H1 (cell line): ENCODE measurements at regions not wholly inside any gene's neighbourhood (a gene's known extent, or its start where the extent isn't known, plus 50 kb on each side); places are given as distances from the start of the nearest gene placed in this dataset.

ENCODE experiments used
- CTCF ChIA-PET: fragments of 300-600 bp; sonication (Branson Sonifier 250); formaldehyde crosslinking; loops from one replicate; lab custom pipeline; 2021; ENCODE audit not compliant: partially characterized antibody; lab: Charles Lee
- POLR2A ChIA-PET: fragments of 300-600 bp; sonication (Branson Sonifier 250); formaldehyde crosslinking; loops from one replicate; lab custom pipeline; 2021; ENCODE audit warnings: inconsistent platforms; ENCODE audit not compliant: partially characterized antibody; lab: Charles Lee
- DNase-seq, 2 experiments: peaks; one replicate each; pipeline versions ENCODE4 v3.0.0 to v3.0.0-alpha.2; 2010 to 2022; ENCODE audit warnings: low spot score in 2 of 2, low read depth in 1 of 2, mixed read lengths in 1 of 2
- FAIRE-seq: peaks from 2 replicates; lab custom pipeline; 2011; peaks lifted over from hg19 to GRCh38; lab: Jason Lieb, UNC
- H2AFZ ChIP-seq: 2 replicates; pipeline ENCODE4 v1.8.1; 2012; ENCODE audit warnings: low read length, inconsistent platforms
- H2AK5ac ChIP-seq: 2 replicates; pipeline ENCODE4 v1.6.1; 2013; ENCODE audit warnings: low read depth, low read length
- H2BK120ac ChIP-seq: replicated peaks from 2 replicates; pipeline ENCODE3; 2013; ENCODE audit warnings: low read depth, low read length, inconsistent platforms
- H2BK12ac ChIP-seq: 2 replicates; pipeline ENCODE4 v1.6.1; 2013; ENCODE audit warnings: low read depth, low read length
- H2BK15ac ChIP-seq: 2 replicates; pipeline ENCODE4 v1.6.1; 2013; ENCODE audit warnings: low read length
- H2BK20ac ChIP-seq: 2 replicates; pipeline ENCODE4 v1.6.1; 2013; ENCODE audit warnings: low read length
- H2BK5ac ChIP-seq: 2 replicates; pipeline ENCODE4 v1.6.1; 2013; ENCODE audit warnings: low read depth, low read length
- H3K14ac ChIP-seq: 2 replicates; pipeline ENCODE4 v1.6.1; 2013; ENCODE audit warnings: inconsistent platforms; ENCODE audit not compliant: insufficient read length
- H3K18ac ChIP-seq: 2 replicates; pipeline ENCODE4 v1.6.1; 2013; ENCODE audit warnings: low read length; ENCODE audit errors: extremely low read depth
- H3K23ac ChIP-seq: 2 replicates; pipeline ENCODE4 v1.6.1; 2013; ENCODE audit warnings: inconsistent platforms; ENCODE audit not compliant: insufficient read length
- H3K23me2 ChIP-seq: 2 replicates; pipeline ENCODE4 v1.6.1; 2013; ENCODE audit warnings: low read depth, low read length
- H3K27ac ChIP-seq: 2 replicates; pipeline ENCODE4 v1.6.1; 2011; ENCODE audit warnings: low read depth, low read length, inconsistent platforms
- H3K27me3 ChIP-seq, 4 experiments: replicated peaks in 1 of 4; 1 replicate in 1 of 4; 2 replicates in 3 of 4; pipeline versions ENCODE4 v1.6.1 to v1.8.1; 2011 to 2013; ENCODE audit warnings: low read length in 3 of 4, mild to moderate bottlenecking in 3 of 4, inconsistent platforms in 2 of 4, mixed read lengths in 2 of 4, moderate library complexity in 1 of 4; ENCODE audit not compliant: control insufficient read depth in 3 of 4, insufficient read depth in 3 of 4; ENCODE audit errors: extremely low read depth in 1 of 4
- H3K36me3 ChIP-seq, 4 experiments: 2 replicates each; pipeline versions ENCODE4 v1.6.1 to v1.8.1; 2011 to 2013; ENCODE audit warnings: mild to moderate bottlenecking in 4 of 4, low read length in 3 of 4, moderate library complexity in 2 of 4, control low read depth in 1 of 4, inconsistent platforms in 1 of 4; ENCODE audit not compliant: insufficient read depth in 4 of 4, control insufficient read depth in 2 of 4
- H3K4ac ChIP-seq: replicated peaks from 2 replicates; pipeline ENCODE3; 2013; ENCODE audit warnings: low read length, low read depth, mixed read lengths, inconsistent platforms; ENCODE audit not compliant: insufficient read length
- H3K4me1 ChIP-seq, 4 experiments: replicated peaks in 1 of 4; 1 replicate in 1 of 4; 2 replicates in 3 of 4; pipeline versions ENCODE4 v1.6.1 to v1.8.1; 2011 to 2013; ENCODE audit warnings: low read length in 3 of 4, inconsistent platforms in 2 of 4, mixed read lengths in 1 of 4; ENCODE audit not compliant: insufficient read depth in 4 of 4, control insufficient read depth in 3 of 4
- H3K4me2 ChIP-seq, 2 experiments: 2 replicates each; pipeline versions ENCODE4 v1.6.1 to v1.8.1; 2011 to 2013; ENCODE audit warnings: low read depth in 2 of 2, low read length in 2 of 2, control low read depth in 1 of 2, inconsistent platforms in 1 of 2, mild to moderate bottlenecking in 1 of 2; ENCODE audit not compliant: insufficient read depth in 1 of 2
- H3K4me3 ChIP-seq, 4 experiments: fragments of 200-600, 300-600 bp in 1 of 4; sonication (generic), shearing (Covaris generic), sonication (Bioruptor Twin) in 1 of 4; 2 replicates each; pipeline versions ENCODE4 v1.5.1 to v1.8.1; 2011 to 2016; ENCODE audit warnings: low read length in 4 of 4, low read depth in 3 of 4, control low read depth in 2 of 4, inconsistent platforms in 2 of 4, mild to moderate bottlenecking in 2 of 4, mixed read lengths in 1 of 4, moderate library complexity in 1 of 4; ENCODE audit not compliant: insufficient read depth in 2 of 4; ENCODE audit errors: extremely low read depth in 1 of 4
- H3K56ac ChIP-seq: replicated peaks from 2 replicates; pipeline ENCODE3; 2013; ENCODE audit warnings: low read depth, mild to moderate bottlenecking, mixed read lengths, low read length, inconsistent platforms; ENCODE audit not compliant: insufficient read length
- H3K79me1 ChIP-seq: 2 replicates; pipeline ENCODE4 v1.6.1; 2013; ENCODE audit warnings: low read depth, low read length, control low read depth
- H3K79me2 ChIP-seq, 2 experiments: 2 replicates each; pipeline versions ENCODE4 v1.6.1 to v1.8.1; 2012 to 2013; ENCODE audit warnings: low read length in 2 of 2, mild to moderate bottlenecking in 2 of 2, inconsistent platforms in 1 of 2; ENCODE audit not compliant: insufficient read depth in 2 of 2, control insufficient read depth in 1 of 2
- H3K9ac ChIP-seq, 4 experiments: replicated peaks in 1 of 4; 1 replicate in 1 of 4; 2 replicates in 3 of 4; pipeline versions ENCODE4 v1.6.1 to v1.8.1; 2011 to 2013; ENCODE audit warnings: low read depth in 3 of 4, low read length in 3 of 4, control low read depth in 2 of 4, mild to moderate bottlenecking in 2 of 4, moderate library complexity in 2 of 4, inconsistent platforms in 1 of 4; ENCODE audit errors: extremely low read depth in 1 of 4
- H3K9me3 ChIP-seq, 2 experiments: 2 replicates each; pipeline versions ENCODE4 v1.6.1 to v1.8.1; 2012 to 2013; ENCODE audit warnings: mild to moderate bottlenecking in 2 of 2, moderate library complexity in 2 of 2, control low read depth in 1 of 2, inconsistent platforms in 1 of 2, low read depth in 1 of 2, low read length in 1 of 2, mixed read lengths in 1 of 2; ENCODE audit not compliant: insufficient read depth in 2 of 2
- H4K20me1 ChIP-seq, 2 experiments: replicated peaks in 1 of 2; 2 replicates each; pipeline versions ENCODE3 to v1.8.1; 2011 to 2013; ENCODE audit warnings: inconsistent platforms in 2 of 2, low read length in 2 of 2, mild to moderate bottlenecking in 1 of 2; ENCODE audit not compliant: insufficient read depth in 2 of 2, control insufficient read depth in 1 of 2
- H4K5ac ChIP-seq: 2 replicates; pipeline ENCODE4 v1.6.1; 2013; ENCODE audit warnings: low read length, low read depth, mixed read lengths, inconsistent platforms; ENCODE audit not compliant: insufficient read length
- H4K8ac ChIP-seq: 2 replicates; pipeline ENCODE4 v1.8.0; 2013; ENCODE audit warnings: mild to moderate bottlenecking, moderate library complexity, low read length, inconsistent platforms; ENCODE audit not compliant: insufficient read depth; ENCODE audit errors: extremely low read depth
- H4K91ac ChIP-seq: replicated peaks from 2 replicates; pipeline ENCODE3; 2013; ENCODE audit warnings: low read length, mixed read lengths, inconsistent platforms; ENCODE audit not compliant: insufficient read length
- BRCA1 ChIP-seq: IDR thresholded peaks from 2 replicates; pipeline ENCODE4 v1.6.1; 2012; ENCODE audit warnings: low read depth, low read length, improper control_type of control experiment
- CEBPB ChIP-seq: IDR thresholded peaks from 2 replicates; pipeline ENCODE4 v1.6.1; 2012; ENCODE audit warnings: low read depth, low read length
- CTCF ChIP-seq, 3 experiments: IDR thresholded peaks; 1 replicate in 2 of 3; 2 replicates in 1 of 3; pipeline versions ENCODE4 v1.5.1 to v1.6.1; 2011; ENCODE audit warnings: low read length in 3 of 3, mild to moderate bottlenecking in 3 of 3, inconsistent platforms in 2 of 3, low read depth in 1 of 3, moderate library complexity in 1 of 3; ENCODE audit not compliant: insufficient read depth in 1 of 3; ENCODE audit errors: control extremely low read depth in 1 of 3
- GABPA ChIP-seq: IDR thresholded peaks from 2 replicates; pipeline ENCODE4 v1.6.1; 2011; ENCODE audit warnings: mild to moderate bottlenecking, low read length, moderate library complexity, borderline replicate concordance; ENCODE audit not compliant: insufficient read depth
- POLR2AphosphoS5 ChIP-seq: IDR thresholded peaks from 2 replicates; pipeline ENCODE4 v1.6.1; 2011; ENCODE audit warnings: low read depth, low read length
- TAF7 ChIP-seq: optimal IDR thresholded peaks from 2 replicates; pipeline ENCODE3; 2011; ENCODE audit warnings: low read depth, mild to moderate bottlenecking, inconsistent platforms, low read length, moderate library complexity, borderline replicate concordance
- ZNF274 ChIP-seq: IDR thresholded peaks from 2 replicates; pipeline ENCODE4 v1.7.0; 2012; ENCODE audit warnings: low read length, borderline replicate concordance; ENCODE audit errors: extremely low read depth
- WGBS, 2 experiments: shearing (Covaris generic) in 1 of 2; methylation state at CpG; one replicate each; pipeline versions ENCODE4 v1.1.6 to v1.1.7; 2013 to 2015; ENCODE audit warnings: low lambda C conversion rate in 2 of 2, mixed read lengths in 2 of 2, inconsistent platforms in 1 of 2, low coverage in 1 of 2, missing lambda C conversion rate in 1 of 2; ENCODE audit not compliant: insufficient replicate concordance in 2 of 2, insufficient coverage in 1 of 2, insufficient read length in 1 of 2; ENCODE audit errors: extremely low coverage in 1 of 2, missing lambda C conversion rate in 1 of 2; 5-methylcytosine and 5-hydroxymethylcytosine counted together

DNA sequence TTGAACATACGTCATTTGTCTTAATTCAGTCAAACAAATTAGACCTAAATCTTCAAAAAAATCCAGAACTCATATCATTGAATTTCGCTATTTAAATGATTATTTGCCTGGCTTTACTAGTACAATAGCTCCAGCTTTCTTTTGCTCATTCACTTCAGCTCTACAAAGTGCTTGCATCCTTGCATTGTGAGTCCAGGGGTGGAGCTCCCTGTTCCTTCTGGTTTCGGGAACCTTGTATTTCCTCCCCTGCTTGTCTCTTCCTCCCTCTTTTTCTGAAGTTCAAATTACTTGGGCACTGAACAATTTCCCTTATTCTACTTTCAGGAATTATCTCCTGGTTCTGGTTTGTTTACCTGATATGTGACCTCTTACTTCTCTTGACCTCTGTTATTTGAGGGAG is 58.1 kb upstream of the KITLG start:
- WGBS, 2 experiments, result 73% methylated on average over 3 of the region's 3 CpGs; no CpG with 5 or more reads in 1 of the 2 experiments
- H2AFZ ChIP-seq, result no peak overlapping the region
- no peaks in the 10 kb centered on the region for H3K79me1 ChIP-seq
- H2AK5ac ChIP-seq, result no peak overlapping the region
- no peaks in the 10 kb centered on the region for H3K4me1 ChIP-seq
- no peak overlapping the region for H4K8ac ChIP-seq
- H3K9ac ChIP-seq, result no peak overlapping the region
- TF ChIP-seq POLR2AphosphoS5 (no peak), GABPA (no peak), ZNF274 (no peak), TAF7 (no peak), CEBPB (no peak), CTCF (IDR thresholded peaks at IDR 0.05; ENCODE audit: control extremely low read depth in 1 of 3, insufficient read depth in 1 of 3, low read depth in 1 of 3, low read length in 3 of 3) (no peak), BRCA1 (no peak)
- TF ChIP-seq, all 59 proteins: peak for 0
- no peak overlapping the region for H2BK15ac ChIP-seq
- no peaks in the 10 kb centered on the region for H3K23me2 ChIP-seq
- no peak overlapping the region for H3K14ac ChIP-seq
- H2BK5ac ChIP-seq, result no peak overlapping the region
- H3K4me3 ChIP-seq, result no peak overlapping the region
- ChIA-PET CTCF (interaction anchor here (0.8 to 3.3 kb wide), 6 partner anchors 10 to 367 kb away, joined by 3 to 11 read pairs (median 3); no protein-coding TSS in a partner anchor), POLR2A (no interaction called here)
- H3K9me3 ChIP-seq, result no peaks in the 10 kb centered on the region
- no peak overlapping the region for H3K56ac ChIP-seq
- H3K27ac ChIP-seq, result no peak overlapping the region
- no peak overlapping the region for H3K4me2 ChIP-seq
- H3K36me3 ChIP-seq, result no peaks in the 10 kb centered on the region
- H3K18ac ChIP-seq, result no peak overlapping the region
- no peaks in the 10 kb centered on the region for H3K79me2 ChIP-seq
- no peak overlapping the region for H2BK120ac ChIP-seq
- H2BK20ac ChIP-seq, result no peak overlapping the region
- H4K20me1 ChIP-seq, result no peaks in the 10 kb centered on the region
- FAIRE-seq (no peak), DNase-seq (no peak)
- no peak overlapping the region for H4K5ac ChIP-seq
- no peak overlapping the region for H4K91ac ChIP-seq
- no peaks in the 10 kb centered on the region for H3K27me3 ChIP-seq
- no peak overlapping the region for H2BK12ac ChIP-seq
- no peak overlapping the region for H3K23ac ChIP-seq
- no peak overlapping the region for H3K4ac ChIP-seq
